Breast epithelium (tissue), 3 donors: ENCODE measurements at regions not wholly inside any gene's neighbourhood (a gene's known extent, or its start where the extent isn't known, plus 50 kb on each side); places are given as distances from the start of the nearest gene placed in this dataset.

Experiments
- POLR2AphosphoS5 ChIP-seq, 3 donors: sonication (generic); formaldehyde crosslinking; IDR thresholded peaks; one replicate each; pipeline ENCODE4 v1.6.1; 2017; ENCODE audit warnings: antibody characterized with exemption in 3 of 3
- TF ChIP-seq, protein P1 (sequence below), 3 donors: fragments of 450-650 bp; IDR thresholded peaks; one replicate each; pipeline ENCODE4 v1.5.1; 2016 to 2017; ENCODE audit warnings: antibody characterized with exemption in 3 of 3, mild to moderate bottlenecking in 3 of 3, moderate library complexity in 3 of 3

DNA sequence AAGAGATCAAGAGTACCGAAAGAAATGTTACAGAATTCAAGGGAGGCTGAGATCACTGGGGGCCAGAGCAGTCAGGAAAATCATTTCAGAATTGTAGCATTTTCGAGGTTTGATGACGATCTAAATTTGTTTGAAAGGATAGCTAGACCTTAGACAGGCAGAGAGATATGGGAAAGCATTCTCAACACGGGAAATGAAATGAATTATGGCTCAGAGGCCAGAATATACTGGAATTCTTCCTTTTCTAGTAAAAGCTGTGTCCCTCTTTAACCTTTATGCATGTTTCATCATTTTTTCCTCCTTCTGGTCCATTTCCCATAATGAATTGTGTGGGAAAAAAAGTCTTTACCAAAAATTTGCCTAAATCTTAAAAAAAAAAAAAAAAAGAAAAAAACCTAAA, 78.8 kb downstream of the NABP1 start:
- TF ChIP-seq, protein P1, sequence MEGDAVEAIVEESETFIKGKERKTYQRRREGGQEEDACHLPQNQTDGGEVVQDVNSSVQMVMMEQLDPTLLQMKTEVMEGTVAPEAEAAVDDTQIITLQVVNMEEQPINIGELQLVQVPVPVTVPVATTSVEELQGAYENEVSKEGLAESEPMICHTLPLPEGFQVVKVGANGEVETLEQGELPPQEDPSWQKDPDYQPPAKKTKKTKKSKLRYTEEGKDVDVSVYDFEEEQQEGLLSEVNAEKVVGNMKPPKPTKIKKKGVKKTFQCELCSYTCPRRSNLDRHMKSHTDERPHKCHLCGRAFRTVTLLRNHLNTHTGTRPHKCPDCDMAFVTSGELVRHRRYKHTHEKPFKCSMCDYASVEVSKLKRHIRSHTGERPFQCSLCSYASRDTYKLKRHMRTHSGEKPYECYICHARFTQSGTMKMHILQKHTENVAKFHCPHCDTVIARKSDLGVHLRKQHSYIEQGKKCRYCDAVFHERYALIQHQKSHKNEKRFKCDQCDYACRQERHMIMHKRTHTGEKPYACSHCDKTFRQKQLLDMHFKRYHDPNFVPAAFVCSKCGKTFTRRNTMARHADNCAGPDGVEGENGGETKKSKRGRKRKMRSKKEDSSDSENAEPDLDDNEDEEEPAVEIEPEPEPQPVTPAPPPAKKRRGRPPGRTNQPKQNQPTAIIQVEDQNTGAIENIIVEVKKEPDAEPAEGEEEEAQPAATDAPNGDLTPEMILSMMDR (IDR thresholded peaks at IDR 0.05) = no peak
- no peak for TF ChIP-seq POLR2AphosphoS5 (IDR thresholded peaks at IDR 0.05)
